HEK293T (cell line): ENCODE measurements at regions not wholly inside any gene's neighbourhood (a gene's known extent, or its start where the extent isn't known, plus 50 kb on each side); places are given as distances from the start of the nearest gene placed in this dataset.

ENCODE experiments used
- CTCF ChIA-PET: fragments of 350-600 bp; formaldehyde crosslinking; extraction: SDS; loops from one replicate; lab custom pipeline; 2021; ENCODE audit warnings: antibody characterized with exemption, inconsistent platforms; lab: Yijun Ruan, JAX
- POLR2A ChIA-PET: fragments of 350-600 bp; formaldehyde crosslinking; extraction: SDS; loops from one replicate; lab custom pipeline; 2020; ENCODE audit warnings: antibody characterized with exemption, inconsistent platforms; lab: Yijun Ruan, JAX
- DNase-seq: peaks from one replicate; pipeline ENCODE4 v3.0.0; 2012; ENCODE audit warnings: mixed read lengths; ENCODE audit errors: extremely low spot score
- ARNT ChIP-seq: fragments of 450-650 bp; IDR thresholded peaks from 2 replicates; pipeline ENCODE4 v1.6.1; 2017; ENCODE audit warnings: mild to moderate bottlenecking
- BHLHE40 ChIP-seq: fragments of 450-650 bp; IDR thresholded peaks from 2 replicates; pipeline ENCODE4 v1.6.1; 2016; ENCODE audit warnings: mild to moderate bottlenecking, moderate library complexity, borderline replicate concordance
- CTBP1 ChIP-seq: fragments of 450-650 bp; IDR thresholded peaks from 2 replicates; pipeline ENCODE4 v1.6.1; 2016; ENCODE audit warnings: borderline replicate concordance
- ELF4 ChIP-seq: fragments of 450-650 bp; IDR thresholded peaks from 2 replicates; pipeline ENCODE4 v1.6.1; 2017; ENCODE audit warnings: antibody characterized with exemption
- FOXA1 ChIP-seq: fragments of 450-650 bp; IDR thresholded peaks from 2 replicates; pipeline ENCODE4 v1.6.1; 2016; ENCODE audit warnings: mild to moderate bottlenecking
- FOXK2 ChIP-seq: fragments of 450-650 bp; IDR thresholded peaks from 2 replicates; pipeline ENCODE4 v1.6.1; 2016; ENCODE audit warnings: mild to moderate bottlenecking
- FOXM1 ChIP-seq: fragments of 450-650 bp; IDR thresholded peaks from 2 replicates; pipeline ENCODE4 v1.6.1; 2017; ENCODE audit warnings: mild to moderate bottlenecking, borderline replicate concordance
- HDGF ChIP-seq: fragments of 450-650 bp; IDR thresholded peaks from 2 replicates; pipeline ENCODE4 v1.6.1; 2017; ENCODE audit warnings: antibody characterized with exemption, borderline replicate concordance
- L3MBTL2 ChIP-seq: fragments of 450-650 bp; conservative IDR thresholded peaks from 2 replicates; pipeline ENCODE4 v1.6.1; 2016; ENCODE audit warnings: mild to moderate bottlenecking
- LEF1 ChIP-seq: fragments of 450-650 bp; IDR thresholded peaks from 2 replicates; pipeline ENCODE4 v1.6.1; 2017; ENCODE audit warnings: mild to moderate bottlenecking, borderline replicate concordance
- NFRKB ChIP-seq: fragments of 450-650 bp; IDR thresholded peaks from 2 replicates; pipeline ENCODE4 v1.6.1; 2016; ENCODE audit warnings: mild to moderate bottlenecking, moderate library complexity
- SP1 ChIP-seq: fragments of 450-650 bp; IDR thresholded peaks from 2 replicates; pipeline ENCODE4 v1.6.1; 2017
- SUZ12 ChIP-seq: fragments of 450-650 bp; IDR thresholded peaks from 2 replicates; pipeline ENCODE4 v1.6.1; 2016; ENCODE audit warnings: mild to moderate bottlenecking
- TARDBP ChIP-seq: fragments of 450-650 bp; IDR thresholded peaks from 2 replicates; pipeline ENCODE4 v1.6.1; 2016
- ZNF384 ChIP-seq: fragments of 450-650 bp; IDR thresholded peaks from 2 replicates; pipeline ENCODE4 v1.6.1; 2016
- TF ChIP-seq, protein P1 (sequence below): fragments of 450-650 bp; IDR thresholded peaks from 2 replicates; pipeline ENCODE4 v1.6.1; 2016

DNA sequence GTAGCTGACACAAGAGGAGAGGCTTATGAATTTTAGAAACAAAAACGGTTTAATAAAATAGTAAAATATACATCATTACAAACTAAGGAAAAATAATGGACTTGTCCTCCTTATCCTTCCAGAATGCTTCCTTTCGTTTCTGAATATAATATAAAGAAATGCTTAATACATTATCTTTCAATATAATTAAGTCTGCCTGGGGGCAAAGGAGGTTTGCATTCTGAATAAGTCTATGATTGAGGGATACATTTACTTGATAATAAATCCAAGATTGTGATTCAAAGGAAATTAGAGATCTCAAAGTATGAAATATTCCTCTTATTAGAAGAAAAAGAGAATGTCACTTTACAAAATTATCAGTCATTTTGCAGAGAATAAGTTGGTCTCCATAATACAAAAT, 386.5 kb downstream of the SPATA31D1 start:
- no peak for DNase-seq
- CTCF ChIA-PET: interaction anchor here (0.5 kb wide), 1 partner anchor 220 kb away, joined by 3 read pairs; no protein-coding TSS in a partner anchor
- POLR2A ChIA-PET: no interaction called here
- TF ChIP-seq FOXA1 (no peak), BHLHE40 (no peak), FOXK2 (no peak), SUZ12 (no peak), FOXM1 (no peak), HDGF (no peak), L3MBTL2 (no peak), ZNF384 (no peak), LEF1 (no peak), ARNT (no peak), SP1 (no peak), ELF4 (no peak)
- TF ChIP-seq, protein P1, sequence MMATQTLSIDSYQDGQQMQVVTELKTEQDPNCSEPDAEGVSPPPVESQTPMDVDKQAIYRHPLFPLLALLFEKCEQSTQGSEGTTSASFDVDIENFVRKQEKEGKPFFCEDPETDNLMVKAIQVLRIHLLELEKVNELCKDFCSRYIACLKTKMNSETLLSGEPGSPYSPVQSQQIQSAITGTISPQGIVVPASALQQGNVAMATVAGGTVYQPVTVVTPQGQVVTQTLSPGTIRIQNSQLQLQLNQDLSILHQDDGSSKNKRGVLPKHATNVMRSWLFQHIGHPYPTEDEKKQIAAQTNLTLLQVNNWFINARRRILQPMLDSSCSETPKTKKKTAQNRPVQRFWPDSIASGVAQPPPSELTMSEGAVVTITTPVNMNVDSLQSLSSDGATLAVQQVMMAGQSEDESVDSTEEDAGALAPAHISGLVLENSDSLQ: no peak

DNA sequence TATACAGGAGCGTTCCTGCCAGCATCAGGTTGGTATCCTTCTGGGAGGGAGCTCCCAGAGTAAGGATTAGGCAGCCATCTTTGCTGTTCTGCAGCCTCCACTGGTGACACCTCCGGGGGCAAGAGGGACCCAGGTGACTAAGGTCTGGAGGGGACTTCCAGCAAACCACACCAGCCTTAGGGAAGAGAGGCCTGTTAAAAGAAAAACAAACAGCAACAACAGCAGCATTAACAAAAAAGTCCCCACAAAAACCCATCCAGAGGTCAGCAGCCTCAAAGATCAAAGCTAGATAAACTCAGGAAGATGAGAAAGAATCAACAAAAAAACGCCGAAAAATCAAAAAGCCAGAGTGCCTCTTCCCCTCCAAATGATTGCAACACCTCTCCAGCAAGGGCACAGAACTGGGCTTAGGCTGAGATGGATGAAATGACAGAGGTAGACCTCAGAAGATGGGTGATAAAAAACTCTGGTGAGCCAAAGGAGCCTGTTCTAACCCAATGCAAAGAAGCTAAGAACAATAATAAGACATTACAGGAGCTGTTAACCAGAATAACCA, 388.2 kb downstream of the SPATA31D1 start:
- no peak for TF ChIP-seq ZNF384
- TF ChIP-seq LEF1: no peak
- CTCF ChIA-PET: no interaction called here

DNA sequence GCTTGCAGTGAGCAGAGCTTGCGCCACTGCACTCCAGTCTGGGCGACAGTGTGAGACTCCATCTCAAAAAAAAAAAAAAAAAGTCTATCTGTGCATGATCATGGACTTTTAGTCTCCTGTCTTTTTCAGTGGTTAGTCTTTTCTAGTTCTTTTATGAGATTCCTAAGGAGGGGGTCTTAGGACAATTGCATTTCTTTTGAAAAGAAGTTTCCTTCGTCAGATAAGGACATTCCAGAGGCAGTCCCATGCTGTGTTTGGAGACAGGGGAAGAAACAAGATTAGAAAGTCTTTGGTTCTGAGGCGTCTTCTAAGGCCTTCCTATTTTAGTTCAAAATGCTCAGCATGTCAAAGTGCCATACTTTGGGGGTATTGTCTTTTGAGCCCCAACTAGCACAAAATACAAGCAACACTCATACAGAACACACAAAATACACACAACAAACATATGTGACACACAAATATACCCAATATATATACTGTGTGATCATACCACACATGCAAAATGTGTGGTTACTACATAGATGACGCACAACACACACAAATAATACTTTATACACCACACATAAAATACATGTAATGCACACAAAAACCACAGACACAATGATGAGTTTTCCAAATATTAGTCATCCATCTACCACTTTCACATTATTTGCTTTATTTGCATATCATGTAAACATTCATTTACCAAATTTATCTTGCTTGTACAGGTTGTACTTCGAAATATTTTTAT, 394.5 kb downstream of the SPATA31D1 start:
- DNase-seq: no peak
- TF ChIP-seq SP1 (no peak), CTBP1 (no peak)
- ChIA-PET POLR2A (no interaction called here), CTCF (no interaction called here)

More for the DNA sequence above, 388.2 kb downstream of the SPATA31D1 start:
- no peak for DNase-seq
- POLR2A ChIA-PET: no interaction called here

DNA sequence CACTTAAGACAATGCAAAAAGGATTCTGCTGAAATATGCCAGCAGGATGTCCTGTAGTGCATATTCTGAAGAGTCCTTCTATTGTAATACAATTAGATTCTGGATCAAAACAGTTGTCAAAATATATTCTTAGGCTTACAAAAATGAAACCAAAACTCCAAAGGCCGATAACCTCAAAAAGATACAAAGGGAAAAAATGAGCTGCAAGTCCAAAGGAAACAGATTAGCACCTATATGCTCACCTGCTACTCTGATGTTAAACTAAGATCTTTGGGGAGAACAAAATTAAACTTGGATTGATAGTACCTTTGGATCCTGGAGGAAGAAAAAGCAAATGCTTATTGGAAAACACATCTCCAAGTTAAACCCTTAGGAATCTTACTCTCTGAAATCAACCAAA, 397.1 kb downstream of the SPATA31D1 start:
- ChIA-PET CTCF (no interaction called here), POLR2A (no interaction called here)
- TF ChIP-seq ARNT: no peak
- no peak for TF ChIP-seq ZNF384
- TF ChIP-seq, protein P1: no peak
- TF ChIP-seq BHLHE40: no peak
- TF ChIP-seq FOXM1: no peak
- no peak for TF ChIP-seq HDGF
- no peak for TF ChIP-seq L3MBTL2
- no peak for TF ChIP-seq NFRKB
- TF ChIP-seq FOXA1: no peak
- no peak for TF ChIP-seq TARDBP
- TF ChIP-seq FOXK2: no peak
- TF ChIP-seq ELF4: no peak
- no peak for DNase-seq

DNA sequence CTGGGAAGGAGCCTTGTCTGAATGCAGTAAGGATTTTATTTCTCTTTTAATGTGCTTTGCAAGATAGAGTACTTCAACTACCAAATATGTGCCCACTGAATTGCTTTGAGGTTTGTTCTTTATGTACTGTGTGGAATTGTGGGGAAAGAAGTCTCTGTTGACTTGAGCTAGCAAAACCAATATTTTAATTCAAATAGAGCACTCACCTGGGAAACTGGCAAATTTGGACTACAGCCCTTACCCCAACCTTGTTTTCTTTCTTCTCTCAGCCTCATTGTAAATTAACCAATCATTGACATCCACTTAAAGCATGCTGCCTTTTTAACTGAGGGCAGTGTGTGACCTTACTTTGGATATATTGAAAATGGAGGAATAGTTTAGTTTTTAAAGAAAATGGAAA, 409.0 kb downstream of the SPATA31D1 start:
- TF ChIP-seq TARDBP (no peak), BHLHE40 (no peak), SP1 (no peak), FOXK2 (no peak), FOXA1 (no peak), CTBP1 (no peak), LEF1 (no peak), FOXM1 (no peak), ELF4 (no peak)
- TF ChIP-seq, protein P1: no peak
- ChIA-PET POLR2A (no interaction called here), CTCF (no interaction called here)
- no peak for DNase-seq

DNA sequence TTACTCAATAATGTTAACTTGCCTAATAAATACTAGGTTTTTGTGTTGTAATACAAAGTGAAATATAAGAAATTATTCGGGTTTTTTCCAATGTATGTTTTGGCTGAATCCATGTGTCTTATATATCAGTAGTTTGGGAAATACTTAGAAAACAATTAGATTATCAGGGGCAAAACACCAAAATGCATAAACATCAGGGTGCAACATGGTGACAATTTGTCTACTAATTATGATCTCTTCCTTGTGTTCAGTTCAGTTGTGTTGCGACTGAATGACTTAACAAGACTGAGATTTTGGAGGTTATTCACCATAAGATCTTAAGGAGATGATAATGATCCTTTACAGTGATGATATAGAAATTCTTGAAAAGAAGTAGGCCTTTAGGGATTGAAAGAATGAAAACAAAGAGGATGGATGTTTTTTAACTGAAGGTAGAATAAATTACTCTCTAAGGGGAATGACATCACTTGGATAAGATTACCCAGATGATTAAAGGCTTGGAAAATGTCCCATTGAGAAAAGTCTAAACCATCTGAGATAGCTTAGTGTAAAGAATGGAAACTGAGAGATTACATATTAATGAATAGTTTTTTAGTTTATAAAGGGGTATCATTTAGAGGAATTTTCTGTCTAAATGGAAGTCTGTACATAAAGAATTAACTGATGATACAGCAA, 415.8 kb downstream of the SPATA31D1 start:
- no peak for DNase-seq
- TF ChIP-seq FOXA1 (no peak), ELF4 (no peak), FOXK2 (no peak), ARNT (no peak), CTBP1 (no peak), LEF1 (no peak), SP1 (no peak), FOXM1 (no peak), NFRKB (no peak), L3MBTL2 (no peak), TARDBP (no peak), BHLHE40 (no peak), SUZ12 (no peak), ZNF384 (no peak)
- TF ChIP-seq, protein P1: no peak
- ChIA-PET POLR2A (no interaction called here), CTCF (no interaction called here)
